Fibroblast of skin of scalp (primary cell): ENCODE measurements at regions not wholly inside any gene's neighbourhood (a gene's known extent, or its start where the extent isn't known, plus 50 kb on each side); places are given as distances from the start of the nearest gene placed in this dataset.

Experiments
- DNase-seq: peaks from one replicate; pipeline ENCODE4 v3.0.0-alpha.2; 2013

DNA sequence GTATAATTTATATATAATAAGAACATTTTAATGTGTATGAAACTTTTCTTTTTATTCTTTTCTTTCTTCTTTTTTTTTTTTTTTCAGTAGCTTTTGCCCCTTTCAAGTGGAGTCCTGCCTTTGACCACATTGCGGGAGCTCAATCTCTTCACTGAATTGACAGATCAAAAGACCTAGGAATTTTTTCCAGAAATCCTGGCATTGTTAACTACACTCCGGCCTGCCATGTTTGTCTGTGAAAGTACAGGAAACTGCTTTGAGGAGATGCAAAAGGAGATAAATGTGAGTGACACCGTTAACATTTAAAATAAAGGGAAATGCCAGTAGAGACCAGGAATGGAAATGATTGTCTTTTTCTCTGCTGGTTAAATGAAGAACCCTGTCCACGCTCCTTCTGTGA lies 159.3 kb upstream of the VCX3A start:
- DNase-seq = no peak

DNA sequence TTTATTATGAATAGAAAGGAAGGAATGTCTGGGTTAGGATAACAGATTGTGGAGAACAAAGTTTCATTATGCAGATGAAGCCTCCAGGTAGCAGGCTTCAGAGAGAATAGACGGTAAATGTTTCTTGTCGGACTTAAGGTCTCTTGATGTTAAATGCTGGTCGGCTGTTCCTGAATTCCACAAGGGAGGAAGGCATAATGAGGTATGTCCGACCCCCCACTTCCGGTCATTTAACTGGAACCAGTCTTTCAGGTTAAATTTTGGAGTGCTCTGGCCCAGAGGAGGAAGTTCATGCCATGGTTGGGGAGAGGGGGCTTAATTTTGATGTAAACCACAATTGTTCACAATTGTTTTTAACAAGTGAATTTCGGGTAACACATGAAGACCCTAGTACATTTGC lies 158.1 kb upstream of the VCX3A start:
- DNase-seq = no peak

DNA sequence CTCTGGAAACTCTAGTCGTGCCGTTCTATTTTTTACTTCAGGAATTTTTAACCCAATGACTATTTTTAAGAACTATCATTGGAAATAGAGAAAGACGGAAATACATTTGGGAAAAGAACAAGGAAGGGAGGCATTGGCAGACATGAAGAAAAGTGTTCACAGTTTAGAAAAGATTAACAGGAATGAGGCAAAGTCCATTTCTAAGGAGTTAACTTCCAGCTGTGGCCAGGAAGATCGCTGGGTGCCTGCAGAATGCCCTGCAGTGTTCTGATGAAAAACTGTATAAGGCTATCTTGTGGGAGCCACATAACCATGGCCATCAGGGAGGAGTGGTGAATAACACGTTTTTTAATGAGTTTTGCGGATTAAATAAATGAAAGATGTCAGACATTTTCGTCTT lies 150.6 kb upstream of the VCX3A start:
- no peak for DNase-seq

DNA sequence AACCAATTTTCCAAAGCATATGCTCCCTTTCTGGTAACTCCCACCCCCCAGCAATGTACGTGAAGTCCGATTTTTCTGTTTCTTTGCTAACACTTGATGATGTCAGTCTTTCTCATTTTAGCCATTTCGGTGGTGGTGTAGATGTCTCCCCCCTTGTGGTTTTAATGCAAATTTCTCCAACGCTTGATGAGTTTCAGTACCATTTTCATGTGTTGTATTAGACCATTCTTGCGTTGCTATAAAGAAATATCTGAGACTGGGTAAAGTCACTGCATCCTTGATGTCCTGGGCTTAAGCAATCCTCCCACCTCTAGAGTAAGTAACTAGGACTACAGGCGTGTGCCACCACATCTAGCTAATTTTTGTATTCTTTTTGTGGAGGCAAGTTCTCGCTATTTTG lies 148.4 kb upstream of the VCX3A start:
- DNase-seq = no peak

DNA sequence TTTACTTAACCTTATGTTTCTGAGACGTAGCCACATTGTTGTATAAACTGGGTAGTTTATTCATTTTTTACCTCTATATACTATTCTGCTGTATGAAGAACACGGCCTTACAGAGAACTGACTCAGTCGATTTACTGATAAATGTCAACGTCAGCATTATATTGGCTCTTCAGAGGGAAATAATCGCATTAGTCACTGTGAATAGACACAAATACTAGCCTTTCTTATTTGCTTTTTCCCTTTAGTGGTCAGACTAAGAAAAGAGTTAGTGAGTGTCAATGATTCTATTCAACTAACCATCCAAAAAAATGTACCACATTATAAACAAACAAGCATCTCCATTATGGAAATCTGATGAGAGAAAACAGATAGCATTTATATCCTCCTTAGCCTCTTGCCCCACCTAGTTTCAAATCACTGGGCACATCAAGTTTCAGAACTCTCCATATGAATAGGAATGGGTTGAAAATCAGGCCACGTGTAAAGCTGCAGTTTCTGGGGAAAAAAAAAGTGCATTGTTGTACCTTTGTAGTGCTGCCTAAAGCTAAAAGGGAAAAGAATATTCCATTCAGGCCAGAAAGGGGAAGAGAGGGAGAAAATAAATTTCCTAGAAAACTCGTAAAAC lies 146.7 kb upstream of the VCX3A start:
- no peak for DNase-seq

DNA sequence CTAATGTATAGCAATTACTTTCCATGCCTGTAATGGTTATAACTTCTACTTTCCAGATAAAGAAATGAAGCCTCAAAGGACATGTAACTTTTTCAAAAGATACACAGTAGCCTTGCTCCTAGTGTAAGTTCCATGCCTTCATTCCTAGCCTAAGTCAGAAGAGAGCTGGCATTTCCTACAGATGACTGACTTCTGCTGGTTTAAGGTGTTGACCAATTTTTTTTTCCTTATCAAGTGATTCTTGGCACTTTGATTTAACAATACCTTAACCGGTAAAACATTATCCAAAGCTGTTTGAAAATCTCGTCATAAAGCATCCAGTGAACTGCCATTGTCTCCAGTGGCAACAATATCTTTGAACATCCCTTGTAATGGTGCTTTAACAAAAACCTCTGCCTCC lies 145.1 kb upstream of the VCX3A start:
- no peak for DNase-seq

DNA sequence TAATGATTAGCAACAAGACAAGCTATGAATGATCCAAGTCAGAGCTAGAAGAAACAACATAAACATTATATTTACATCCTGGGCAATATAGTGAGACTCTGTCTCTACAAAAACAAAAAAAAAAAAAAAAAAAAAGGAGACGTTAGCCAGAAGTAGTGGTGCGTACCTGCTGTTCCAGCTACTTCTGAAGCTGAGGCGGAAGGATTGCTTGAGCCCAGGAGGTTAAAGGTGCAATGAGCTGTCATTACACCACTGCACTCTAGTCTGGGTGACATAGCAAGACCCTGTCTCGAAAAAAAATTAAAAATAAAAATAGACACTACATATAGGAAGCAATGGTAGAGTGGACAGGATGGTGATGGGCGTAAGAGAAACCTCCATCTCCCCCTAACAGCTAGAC lies 144.6 kb upstream of the VCX3A start:
- no peak for DNase-seq

DNA sequence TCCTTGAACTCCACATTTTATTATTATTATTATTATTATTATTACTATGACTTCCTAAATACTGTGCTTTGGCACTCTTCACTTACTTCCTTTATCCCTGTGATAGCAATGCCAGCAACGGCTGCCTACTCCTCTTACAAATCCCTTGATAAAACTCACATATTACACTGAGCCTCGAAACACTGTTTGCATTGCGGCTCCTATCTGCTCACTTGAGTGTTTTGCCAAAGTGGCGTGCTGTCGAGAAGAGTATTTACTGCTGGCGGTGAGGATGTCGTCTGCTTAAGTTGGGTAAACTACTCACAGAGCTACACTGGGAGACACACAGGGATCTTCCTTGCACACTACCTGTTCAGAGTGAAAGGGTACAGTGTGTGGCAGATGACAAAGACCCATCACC lies 143.4 kb upstream of the VCX3A start:
- DNase-seq = no peak

DNA sequence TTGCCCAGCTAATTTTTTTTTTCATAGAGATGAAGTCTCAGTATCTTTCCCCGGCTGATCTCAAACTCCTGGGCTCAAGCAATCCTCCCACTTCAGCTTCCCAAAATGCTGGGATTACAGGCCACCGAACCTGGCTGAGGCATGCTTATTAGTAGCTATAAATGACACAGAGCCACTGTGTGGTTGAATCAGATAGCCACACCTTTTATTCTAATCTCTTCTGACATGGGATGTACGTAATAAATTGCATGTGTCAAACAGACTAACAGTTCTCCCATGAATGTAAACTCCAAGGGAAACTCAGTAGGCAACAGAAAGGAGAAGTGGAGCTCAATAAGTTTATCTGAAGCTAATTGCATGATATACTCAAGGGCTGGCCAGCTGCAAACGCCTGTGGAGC lies 139.8 kb upstream of the VCX3A start:
- DNase-seq = no peak

DNA sequence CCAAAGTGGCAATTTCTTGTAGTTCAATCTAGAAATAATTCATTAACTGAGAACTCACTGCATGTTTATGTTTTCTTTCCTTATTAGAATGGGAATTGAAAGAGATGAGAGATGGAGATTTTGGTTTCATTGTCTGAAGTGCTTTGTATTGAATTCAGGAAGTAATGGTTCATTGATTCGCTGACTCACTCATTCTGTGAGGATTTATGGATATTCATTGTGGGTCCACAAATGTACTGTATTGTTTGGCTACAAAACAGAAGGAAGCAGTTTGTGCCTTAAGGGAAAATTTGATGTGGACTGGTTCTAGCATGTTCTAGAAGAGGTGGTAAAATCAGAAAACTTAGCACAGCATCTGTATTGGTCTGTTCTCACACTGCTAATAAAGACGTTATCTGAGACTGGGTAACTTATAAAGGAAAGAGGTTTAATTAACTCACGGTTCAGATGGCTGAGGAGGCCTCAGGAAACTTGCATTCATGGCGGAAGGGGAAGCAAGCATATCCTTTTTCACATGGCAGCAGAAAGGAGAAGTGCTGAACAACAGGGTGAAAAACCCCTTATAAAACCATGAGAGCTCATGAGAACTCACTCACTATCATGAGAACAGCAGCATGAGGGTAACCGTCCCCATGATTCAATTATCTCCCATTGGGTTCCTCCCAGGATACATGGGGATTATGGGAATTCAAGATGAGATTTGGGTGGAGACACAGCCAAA lies 132.3 kb upstream of the VCX3A start:
- DNase-seq = no peak

DNA sequence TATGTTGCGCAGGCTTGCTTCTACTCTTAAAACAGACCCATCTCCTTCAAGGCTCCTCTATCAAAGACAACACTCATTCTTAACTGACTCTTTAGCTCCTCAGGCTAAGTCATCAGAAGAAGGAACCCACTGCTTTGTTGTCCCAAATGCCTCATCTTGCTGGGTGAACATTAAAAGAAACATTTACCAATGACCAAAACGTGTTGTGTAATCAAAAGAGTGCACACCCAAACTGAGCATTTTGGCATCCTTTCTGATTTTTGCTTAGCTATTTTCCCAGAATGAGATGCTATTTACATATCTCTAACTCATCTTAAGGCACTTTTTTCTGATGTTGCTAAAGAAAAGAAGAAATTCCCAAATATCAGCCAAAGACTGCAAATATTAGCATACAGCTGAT lies 131.7 kb upstream of the VCX3A start:
- no peak for DNase-seq

DNA sequence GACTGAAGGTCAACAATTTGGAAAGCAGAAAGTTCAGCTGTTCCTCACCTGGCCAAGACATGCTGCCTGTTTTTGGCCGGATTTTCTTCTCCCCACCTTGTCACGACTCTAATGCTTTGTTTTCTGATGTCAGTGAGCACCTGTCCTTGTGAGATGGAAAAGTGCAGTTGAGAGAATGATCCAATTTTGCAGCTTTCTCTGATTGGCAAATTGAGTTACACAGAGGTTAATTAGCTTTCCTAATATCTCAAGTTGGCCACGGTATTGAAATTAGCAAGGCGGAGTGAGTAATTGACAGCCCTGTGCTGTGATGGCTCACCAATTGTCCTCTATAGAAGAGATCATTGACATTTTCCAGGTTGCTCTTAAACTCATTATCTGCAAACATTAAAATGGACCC lies 126.8 kb upstream of the VCX3A start:
- no peak for DNase-seq

DNA sequence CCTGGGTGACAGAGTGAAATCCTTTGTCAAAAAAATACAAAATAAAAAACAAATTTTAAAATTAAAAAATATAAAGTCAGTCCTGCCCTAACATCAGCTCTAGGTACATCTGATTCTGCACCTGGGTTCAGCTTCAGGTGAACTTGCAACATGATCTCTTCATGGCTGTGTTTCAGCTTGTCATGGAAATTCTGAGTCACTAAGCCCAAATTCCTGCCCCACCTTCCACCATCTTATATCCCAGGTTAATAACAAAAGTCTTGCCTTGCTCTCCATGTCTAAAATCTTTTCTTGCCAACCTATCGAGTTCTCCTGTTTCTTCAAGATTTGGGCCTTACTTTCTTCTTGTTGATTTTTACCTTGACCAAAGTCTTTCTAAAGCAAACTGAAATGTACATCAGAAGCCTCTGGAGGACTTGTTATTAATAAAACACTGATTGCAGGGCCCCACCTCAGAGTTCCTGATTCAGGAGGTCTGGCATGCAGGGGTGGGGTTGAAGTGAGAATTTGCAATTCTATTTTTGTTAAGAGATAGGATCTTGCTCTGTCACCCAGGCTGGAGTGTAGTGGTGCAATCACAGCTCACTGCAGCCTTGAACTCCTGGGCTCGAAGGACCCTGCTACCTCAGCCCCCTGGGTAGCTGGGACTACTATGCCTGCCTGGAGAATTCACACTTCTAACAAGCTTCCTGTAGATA lies 125.8 kb upstream of the VCX3A start:
- no peak for DNase-seq

DNA sequence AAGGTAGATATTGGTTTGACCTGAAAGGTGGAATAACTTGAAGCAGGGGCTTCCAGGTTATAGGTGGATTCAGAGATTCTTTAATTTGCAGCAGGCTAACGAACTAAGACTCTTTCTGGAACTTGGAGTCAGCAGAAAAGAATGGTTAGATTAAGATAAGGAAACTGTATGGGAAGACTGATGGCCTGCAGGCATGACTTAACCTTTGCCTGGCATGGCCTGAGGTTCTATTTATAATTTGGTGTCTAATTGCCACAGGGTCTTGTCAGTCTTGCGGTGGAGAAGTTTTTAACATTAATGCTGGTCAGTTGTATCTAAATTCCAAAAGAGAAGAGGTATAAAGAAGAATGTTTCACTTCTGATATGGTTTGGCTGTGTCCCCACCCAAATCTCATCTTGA lies 110.3 kb upstream of the VCX3A start:
- DNase-seq = no peak

DNA sequence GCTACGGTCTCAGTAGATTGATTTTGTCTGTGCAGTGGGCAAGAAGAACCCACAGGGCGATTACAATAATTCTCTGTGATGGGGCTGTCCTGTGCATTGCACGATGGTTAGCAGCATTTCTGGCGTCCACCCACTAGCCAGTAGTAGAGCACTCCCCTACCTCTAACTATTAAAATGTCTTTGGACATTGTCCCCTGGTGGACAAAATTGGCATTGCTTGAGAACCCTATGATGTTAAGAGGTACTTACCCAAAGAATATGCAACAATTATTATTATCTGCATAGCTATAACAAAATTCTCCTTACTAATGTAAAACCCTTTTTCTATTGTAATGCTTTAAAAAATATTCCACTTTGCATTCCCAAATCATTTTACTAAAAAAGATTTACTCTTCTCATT lies 109.5 kb upstream of the VCX3A start:
- no peak for DNase-seq

DNA sequence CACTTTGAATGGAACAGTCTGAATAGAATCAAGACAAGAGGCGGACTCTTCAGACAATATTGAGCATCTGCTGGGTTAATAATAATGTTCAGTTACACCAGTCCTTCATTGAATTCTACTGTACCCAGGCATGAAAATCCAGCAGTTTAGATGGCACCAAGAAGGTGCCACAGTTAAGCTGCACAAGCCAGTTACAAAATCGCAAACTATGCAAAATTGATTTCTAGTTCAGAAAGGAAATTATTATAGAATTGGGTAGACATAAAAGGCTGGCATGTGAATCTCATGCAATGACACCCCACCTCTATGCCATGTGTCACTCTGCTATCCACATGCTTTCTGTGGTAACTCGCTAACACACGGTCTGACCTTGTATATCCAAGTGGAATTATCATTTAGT lies 105.8 kb upstream of the VCX3A start:
- DNase-seq = no peak

DNA sequence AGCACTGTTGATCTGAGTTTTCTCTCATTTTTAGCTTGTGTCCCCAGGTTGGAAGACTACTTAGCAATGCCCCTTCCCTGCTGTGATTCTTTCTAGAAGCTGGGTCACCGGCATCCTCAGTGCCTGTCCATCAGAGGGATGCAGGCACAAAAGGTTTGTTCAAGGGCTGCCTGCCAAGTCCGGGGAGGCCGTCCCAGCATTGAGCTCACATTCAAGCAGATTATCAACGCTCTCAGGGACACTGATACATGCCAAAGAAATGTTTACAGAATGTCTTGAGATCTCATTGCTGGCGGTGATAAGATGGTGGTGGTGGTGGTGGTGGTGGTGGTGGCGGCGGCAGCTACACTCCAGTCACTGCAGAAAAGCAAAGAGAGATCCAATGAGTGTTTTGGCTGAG lies 79.6 kb upstream of the VCX3A start:
- no peak for DNase-seq

DNA sequence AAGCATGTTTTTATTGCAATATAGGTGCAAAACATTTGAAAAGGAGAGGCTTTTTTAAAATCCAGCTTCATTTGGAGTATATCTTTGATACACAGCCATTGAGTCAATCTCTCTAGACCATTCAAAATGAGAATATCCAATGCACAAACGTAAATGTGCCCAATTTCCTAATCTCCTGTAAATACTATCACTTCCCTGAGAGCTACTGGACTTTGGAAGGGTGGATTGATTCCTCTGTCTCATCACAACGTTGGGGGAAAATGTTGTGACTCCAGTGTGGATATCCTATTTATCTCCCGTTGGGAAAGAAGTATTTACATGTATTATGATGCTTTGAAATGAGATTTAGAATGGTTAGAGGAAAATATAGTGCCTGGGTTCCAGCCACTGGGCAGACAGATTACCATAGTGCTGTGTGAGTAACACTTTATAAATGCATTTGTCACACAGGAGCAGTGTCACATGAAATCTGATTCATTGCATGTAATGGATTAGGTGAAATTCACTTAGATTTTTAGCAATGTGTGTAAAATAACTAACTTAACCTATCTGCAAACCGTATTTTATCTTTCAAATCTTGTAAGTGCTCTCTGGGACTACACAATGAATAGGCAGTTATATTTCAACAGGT lies 64.4 kb upstream of the VCX3A start:
- DNase-seq = no peak
